ENCODE measurements at regions not wholly inside any gene's neighbourhood (a gene's known extent, or its start where the extent isn't known, plus 50 kb on each side); places are given as distances from the start of the nearest gene placed in this dataset.

- TF ChIP-seq CTCF (IDR thresholded peaks at IDR 0.05 in 2 of 3, conservative IDR thresholded peaks at IDR 0.05 in 1 of 3; ENCODE audit: borderline replicate concordance in 1 of 3, insufficient read depth in 1 of 3, low read depth in 2 of 3, low read length in 2 of 3): no peak
Observed at GRCh38 chr9:89924611-89925010, 319.8 kb downstream of the GADD45G start (continued).

- BruUV-seq (replicated peaks): no TSS peak
- Histone ChIP-seq H3K36me3 (ENCODE audit: control insufficient read depth in 1 of 2, insufficient read depth in 2 of 2, low read length in 2 of 2) (no peaks in the 10 kb centered on the region), H3K79me2 (ENCODE audit: insufficient read depth, low read length) (no peaks in the 10 kb centered on the region), H3K27me3 (ENCODE audit: insufficient read depth, low read length) (peaks cover 47% of the 10 kb centered on the region), H2AFZ (ENCODE audit: low read depth, low read length, poor library complexity, severe bottlenecking) (no peak overlapping the region), H3K4me1 (ENCODE audit: control insufficient read depth in 1 of 2, insufficient read depth in 2 of 2, low read length in 2 of 2) (peaks cover 3 to 4% of the 10 kb centered on the region in 2 experiments; a peak in 2 of 4 replicates), H3K9ac (ENCODE audit: low read length) (no peak overlapping the region), H3K9me3 (ENCODE audit: control insufficient read depth in 1 of 2, insufficient read depth in 1 of 2, low read depth in 1 of 2, low read length in 2 of 2) (no peaks in the 10 kb centered on the region), H3K27ac (ENCODE audit: low read depth, low read length) (no peak overlapping the region), H3K4me2 (ENCODE audit: low read length) (no peak overlapping the region), H4K20me1 (ENCODE audit: insufficient read depth) (no peaks in the 10 kb centered on the region), H3K9me2 (ENCODE audit: insufficient read depth) (no peaks in the 10 kb centered on the region), H3K4me3 (replicated peaks in 1 of 2; ENCODE audit: low read depth in 1 of 2, low read length in 2 of 2) (no peak overlapping the region)
- POLR2A ChIA-PET: no interaction called here
- intact Hi-C loops (cut with micrococcal nuclease): no loop called here
- DNase-seq (ENCODE audit: low read depth, low spot score) (no peak), ATAC-seq (no peak)
- no peak for TF ChIP-seq ZFX (IDR thresholded peaks at IDR 0.05)
- no peak for TF ChIP-seq ZNF274 (IDR thresholded peaks at IDR 0.05; ENCODE audit: low read depth, low read length)
- no peak for TF ChIP-seq SIN3A (IDR thresholded peaks at IDR 0.05; ENCODE audit: low read depth)
- TF ChIP-seq CEBPB (IDR thresholded peaks at IDR 0.05; ENCODE audit: low read depth): no peak
- TF ChIP-seq ATF3 (IDR thresholded peaks at IDR 0.05): no peak
- no peak for TF ChIP-seq POLR2A (IDR thresholded peaks at IDR 0.05; ENCODE audit: borderline replicate concordance, extremely low read depth, insufficient read depth, insufficient read length)
- TF ChIP-seq CBX3 (IDR thresholded peaks at IDR 0.05; ENCODE audit: low read depth): no peak
- no peak for TF ChIP-seq ELF1 (IDR thresholded peaks at IDR 0.05; ENCODE audit: borderline replicate concordance, low read depth)
- TF ChIP-seq SP1 (IDR thresholded peaks at IDR 0.05; ENCODE audit: low read depth): no peak
- no peak for TF ChIP-seq EZH2phosphoT487 (IDR thresholded peaks at IDR 0.05; ENCODE audit: borderline replicate concordance)
- TF ChIP-seq MAX (IDR thresholded peaks at IDR 0.05): no peak
- no peak for TF ChIP-seq FOSL1 (IDR thresholded peaks at IDR 0.05; ENCODE audit: low read depth)
- TF ChIP-seq EGR1 (IDR thresholded peaks at IDR 0.05; ENCODE audit: low read depth): no peak
- TF ChIP-seq YY1 (IDR thresholded peaks at IDR 0.05; ENCODE audit: extremely low read depth, insufficient replicate concordance, low read depth, low read length): no peak
- TF ChIP-seq TCF7L2 (IDR thresholded peaks at IDR 0.05; ENCODE audit: borderline replicate concordance, extremely low read depth, insufficient read depth, insufficient read length): no peak
- CTCF ChIA-PET: interaction anchor here (1.3 kb wide), 1 partner anchor 323 kb away, joined by 5 read pairs; no protein-coding TSS in a partner anchor
- RAD21 ChIA-PET (ENCODE audit: low non-redundant PET in 1 of 2, low total read pairs in 2 of 2, uncharacterized antibody in 2 of 2, unreplicated experiment in 2 of 2): no interaction called here
Observed at GRCh38 chr9:89926167-89926566, 321.4 kb downstream of the GADD45G start.
